GM12865 (cell line): ENCODE measurements at regions not wholly inside any gene's neighbourhood (a gene's known extent, or its start where the extent isn't known, plus 50 kb on each side); places are given as distances from the start of the nearest gene placed in this dataset.

Experiments used
- DNase-seq: peaks from one replicate; pipeline ENCODE4 v3.0.0; 2010; ENCODE audit warnings: low read depth
- H3K4me3 ChIP-seq: 2 replicates; pipeline ENCODE4 v1.5.1; 2011; ENCODE audit warnings: mild to moderate bottlenecking, low read depth, low read length, control low read depth
- CTCF ChIP-seq: IDR thresholded peaks from 2 replicates; pipeline ENCODE4 v1.5.1; 2011; ENCODE audit warnings: low read length, control low read depth, low read depth, inconsistent platforms; ENCODE audit not compliant: insufficient read depth; ENCODE audit errors: missing control alignments

- H3K4me3 ChIP-seq: no peak overlapping the region
- TF ChIP-seq CTCF: no peak
- no peak for DNase-seq
Measured at GRCh38 chr18:5747678-5748077, 147.6 kb downstream of the TMEM200C start.

DNA sequence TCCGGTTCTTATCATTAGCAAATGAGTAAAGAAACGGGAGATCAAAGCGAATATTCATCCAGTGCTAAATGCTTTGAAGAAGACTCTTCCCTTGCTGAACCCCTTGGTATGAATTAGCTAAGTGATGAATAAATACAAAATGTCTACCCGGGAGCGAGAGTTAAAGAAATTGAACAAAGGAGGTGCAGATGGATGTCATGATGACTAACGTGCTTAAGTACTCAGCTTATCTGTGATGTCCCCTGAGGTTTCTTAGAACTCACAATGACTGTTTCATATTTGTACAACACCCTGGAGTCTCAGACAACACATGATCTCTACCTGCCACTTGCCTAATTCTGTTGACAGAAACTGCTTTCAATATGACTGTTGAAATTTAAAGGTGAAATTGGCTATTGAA lies 148.5 kb downstream of the TMEM200C start:
- DNase-seq: peak; percentile 10
- TF ChIP-seq CTCF: no peak
- H3K4me3 ChIP-seq: no peak overlapping the region

GRCh38 chr18:5744659-5745058 lies 150.7 kb downstream of the TMEM200C start:
- no peak overlapping the region for H3K4me3 ChIP-seq
- no peak for DNase-seq
- TF ChIP-seq CTCF: no peak

DNA sequence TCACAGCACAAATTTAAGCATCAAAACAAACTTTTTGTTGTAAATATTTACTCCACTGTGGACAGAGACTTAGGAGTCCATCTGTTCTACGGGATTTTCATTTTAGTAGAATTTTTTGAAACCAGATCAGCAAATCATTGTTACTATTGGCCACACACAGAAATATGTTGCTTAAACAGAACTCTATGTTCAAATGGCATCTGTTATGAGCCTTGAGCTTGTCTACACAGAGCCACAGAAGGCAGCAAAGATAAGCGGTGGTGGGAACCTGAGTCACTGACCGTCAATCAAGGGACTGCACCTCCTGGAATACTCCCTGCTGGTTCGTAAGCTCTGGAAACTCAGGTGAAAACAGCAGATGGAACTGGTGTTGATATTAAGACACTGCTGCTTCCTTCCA lies 156.8 kb downstream of the TMEM200C start:
- no peak overlapping the region for H3K4me3 ChIP-seq
- no peak for DNase-seq
- TF ChIP-seq CTCF: no peak

DNA sequence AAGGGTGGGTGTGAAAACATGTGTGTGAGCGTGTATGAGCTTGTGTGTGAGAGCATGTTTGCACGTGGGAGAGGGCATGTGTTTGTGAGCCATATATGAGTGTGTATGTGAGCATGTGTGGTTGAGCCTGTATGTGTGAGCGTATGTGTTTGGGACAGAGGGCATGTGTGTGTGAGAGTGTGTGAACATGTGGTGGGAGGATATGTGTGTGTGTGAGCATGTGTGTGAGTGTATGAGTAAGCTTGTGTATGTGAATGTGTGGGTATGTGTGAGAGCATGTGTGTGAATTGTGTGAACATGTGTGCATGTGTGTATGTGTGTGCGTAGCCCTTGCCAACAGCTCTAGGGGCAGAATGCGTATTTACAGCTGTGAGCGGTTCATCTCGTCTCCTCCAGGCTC lies 163.0 kb downstream of the TMEM200C start:
- DNase-seq: peak; percentile 1
- H3K4me3 ChIP-seq: no peak overlapping the region
- no peak for TF ChIP-seq CTCF

DNA sequence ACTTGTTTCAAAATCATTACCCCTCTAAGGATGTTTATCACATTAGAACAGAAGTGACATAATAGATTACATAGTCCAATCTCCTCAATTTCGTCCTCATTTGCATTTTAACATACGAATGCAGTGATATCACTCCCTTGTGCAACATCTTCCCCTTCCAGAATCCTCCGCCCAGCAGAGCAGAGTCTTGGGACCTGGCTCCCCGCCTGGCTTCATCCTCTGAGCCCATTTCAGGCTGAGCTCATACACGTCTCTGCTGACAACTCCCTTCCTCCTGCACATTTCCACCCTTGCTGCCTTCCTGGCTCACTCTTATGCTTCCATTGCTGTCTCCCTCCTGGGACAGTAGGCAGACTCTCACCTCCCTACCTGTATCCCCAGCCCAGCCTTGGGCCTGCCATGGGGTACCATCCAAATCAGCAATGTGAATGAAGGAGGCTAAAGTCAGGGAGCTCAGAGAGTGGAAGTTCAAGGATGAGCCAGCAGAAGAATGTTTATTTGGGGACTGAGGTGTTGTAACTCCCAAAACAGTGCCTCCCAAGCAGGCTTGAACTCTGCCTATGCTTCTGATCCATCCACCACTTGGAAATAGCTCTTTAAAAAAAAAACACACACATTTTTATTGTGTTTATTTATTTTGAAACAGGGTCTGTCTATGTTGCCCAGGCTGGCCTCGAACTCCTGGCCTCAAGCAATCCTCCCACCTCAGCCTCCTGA lies 165.2 kb downstream of the TMEM200C start:
- no peak for DNase-seq
- H3K4me3 ChIP-seq: no peak overlapping the region
- TF ChIP-seq CTCF: no peak

DNA sequence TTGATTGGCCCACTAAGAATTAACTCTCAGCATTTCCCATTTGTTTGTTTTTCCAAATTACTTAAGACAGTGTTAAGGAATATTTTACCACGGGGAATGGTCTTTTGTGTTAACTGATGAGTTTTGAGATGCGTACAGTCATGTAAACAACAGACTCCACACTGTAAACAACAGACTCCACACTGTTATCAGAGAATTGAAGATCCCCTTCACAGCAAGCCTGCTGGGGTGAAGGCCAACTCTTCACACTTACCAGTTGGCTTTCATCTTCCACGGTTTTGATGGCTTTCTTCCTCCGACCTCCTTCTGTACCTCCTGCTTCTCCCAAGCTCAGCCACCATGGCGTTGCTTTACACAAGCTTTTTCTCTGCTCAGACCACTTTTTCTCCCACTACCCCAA lies 166.8 kb downstream of the TMEM200C start:
- DNase-seq: no peak
- no peak overlapping the region for H3K4me3 ChIP-seq
- TF ChIP-seq CTCF: no peak
